Upper lobe of left lung (tissue), 4 donors: ENCODE measurements at regions not wholly inside any gene's neighbourhood (a gene's known extent, or its start where the extent isn't known, plus 50 kb on each side); places are given as distances from the start of the nearest gene placed in this dataset.

Experiments
- CTCF ChIP-seq, 6 experiments: fragments of 450-650 bp in 4 of 6; fragments of 200-600 bp in 2 of 6; sonication (generic) in 2 of 6; IDR thresholded peaks; one replicate each; pipeline ENCODE4 v1.5.1; 2016 to 2019; ENCODE audit warnings: antibody characterized with exemption in 6 of 6
- POLR2A ChIP-seq, 4 donors: fragments of 450-650 bp; IDR thresholded peaks; one replicate each; pipeline ENCODE4 v1.5.1; 2016 to 2017; ENCODE audit warnings: antibody characterized with exemption in 4 of 4, mild to moderate bottlenecking in 2 of 4
- POLR2AphosphoS5 ChIP-seq, 2 donors: sonication (generic); formaldehyde crosslinking; IDR thresholded peaks; one replicate each; pipeline ENCODE4 v1.5.1; 2017; ENCODE audit warnings: antibody characterized with exemption in 2 of 2

- TF ChIP-seq POLR2AphosphoS5 (IDR thresholded peaks at IDR 0.05): no peak
- no peak for TF ChIP-seq CTCF (IDR thresholded peaks at IDR 0.05)
- no peak for TF ChIP-seq POLR2A (IDR thresholded peaks at IDR 0.05)
Measured at GRCh38 chr1:181347495-181348390, 135.6 kb upstream of the CACNA1E start.
